ENCODE measurements at regions not wholly inside any gene's neighbourhood (a gene's known extent, or its start where the extent isn't known, plus 50 kb on each side); places are given as distances from the start of the nearest gene placed in this dataset.

DNA sequence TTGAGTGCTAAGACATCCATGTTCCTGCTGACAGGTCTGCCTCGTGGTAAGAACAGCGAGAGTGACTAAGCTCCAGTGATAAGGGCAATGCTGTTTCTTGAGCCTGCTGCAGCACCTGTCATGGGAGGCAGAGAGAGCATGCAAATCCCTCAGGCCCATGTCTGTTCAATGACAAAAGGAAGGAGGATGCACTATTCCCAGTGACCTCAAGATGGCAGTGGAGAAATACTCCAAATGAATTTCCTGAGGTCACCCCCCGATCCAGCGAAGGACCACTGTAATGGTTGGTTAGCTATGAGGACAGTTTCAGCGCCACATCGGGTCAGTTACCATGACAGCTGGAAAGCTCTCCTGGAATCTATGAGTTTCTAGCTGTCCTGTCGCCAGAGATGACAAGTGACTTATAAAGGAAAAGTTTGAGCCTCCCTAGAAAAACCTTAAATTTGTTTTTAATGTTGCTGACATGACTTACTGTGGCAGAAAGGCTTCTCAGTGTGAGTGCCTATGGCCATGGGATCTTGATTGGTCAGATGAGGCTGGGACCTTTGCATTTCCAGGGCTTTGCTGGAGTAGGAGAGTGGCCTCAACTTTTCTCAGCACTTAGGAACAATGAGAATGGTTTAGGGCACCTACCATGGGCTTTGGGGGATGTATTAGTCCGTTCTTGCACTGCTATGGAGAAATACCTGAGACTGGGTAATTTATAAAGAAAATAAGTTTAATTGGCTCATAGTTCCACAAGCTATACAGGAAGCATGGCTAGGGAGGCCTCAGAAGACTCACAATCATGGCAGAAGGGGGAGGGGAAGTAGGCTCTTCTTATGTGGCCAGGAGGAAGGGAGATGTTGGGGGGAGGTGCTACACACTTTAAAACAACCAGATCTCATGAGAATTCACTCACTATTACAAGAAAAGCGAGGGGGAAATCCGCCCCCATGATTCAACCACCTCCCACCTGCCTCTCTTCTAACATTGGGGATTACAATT is 88.0 kb upstream of the TMEM260 start:
- TF ChIP-seq CTCF (IDR thresholded peaks at IDR 0.05), result peak; percentile 35 to 77 (median 48)
- TF ChIP-seq POLR2AphosphoS5 (IDR thresholded peaks at IDR 0.05), result no peak
- no peak for TF ChIP-seq EP300 (IDR thresholded peaks at IDR 0.05)
